ENCODE measurements at regions not wholly inside any gene's neighbourhood (a gene's known extent, or its start where the extent isn't known, plus 50 kb on each side); places are given as distances from the start of the nearest gene placed in this dataset.

DNA sequence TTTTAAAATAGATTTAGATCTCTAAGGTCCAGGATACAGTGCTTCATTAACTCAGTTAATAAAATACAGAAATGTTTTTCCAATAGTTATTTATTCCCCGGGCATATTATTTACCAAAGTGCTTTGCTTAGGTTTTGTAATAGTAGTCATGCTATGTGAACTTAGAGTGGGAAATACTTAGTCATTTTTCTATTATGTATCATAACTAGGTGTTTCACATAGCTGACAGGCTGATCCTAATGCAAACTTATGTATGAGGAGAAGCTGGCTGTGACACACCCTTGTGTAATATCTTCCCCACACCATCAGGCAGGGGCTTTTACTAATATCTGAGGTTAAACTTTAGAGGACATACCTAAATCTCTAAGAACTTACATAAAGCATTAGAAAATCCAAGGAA lies 277.7 kb upstream of the RIMS1 start:
- Histone ChIP-seq H3K9me3 (no peaks in the 10 kb centered on the region), H3K27me3 (no peaks in the 10 kb centered on the region), H3K4me3 (no peak overlapping the region), H3K27ac (no peak overlapping the region), H3K36me3 (no peaks in the 10 kb centered on the region), H3K4me1 (no peaks in the 10 kb centered on the region)
- TF ChIP-seq, protein P1, sequence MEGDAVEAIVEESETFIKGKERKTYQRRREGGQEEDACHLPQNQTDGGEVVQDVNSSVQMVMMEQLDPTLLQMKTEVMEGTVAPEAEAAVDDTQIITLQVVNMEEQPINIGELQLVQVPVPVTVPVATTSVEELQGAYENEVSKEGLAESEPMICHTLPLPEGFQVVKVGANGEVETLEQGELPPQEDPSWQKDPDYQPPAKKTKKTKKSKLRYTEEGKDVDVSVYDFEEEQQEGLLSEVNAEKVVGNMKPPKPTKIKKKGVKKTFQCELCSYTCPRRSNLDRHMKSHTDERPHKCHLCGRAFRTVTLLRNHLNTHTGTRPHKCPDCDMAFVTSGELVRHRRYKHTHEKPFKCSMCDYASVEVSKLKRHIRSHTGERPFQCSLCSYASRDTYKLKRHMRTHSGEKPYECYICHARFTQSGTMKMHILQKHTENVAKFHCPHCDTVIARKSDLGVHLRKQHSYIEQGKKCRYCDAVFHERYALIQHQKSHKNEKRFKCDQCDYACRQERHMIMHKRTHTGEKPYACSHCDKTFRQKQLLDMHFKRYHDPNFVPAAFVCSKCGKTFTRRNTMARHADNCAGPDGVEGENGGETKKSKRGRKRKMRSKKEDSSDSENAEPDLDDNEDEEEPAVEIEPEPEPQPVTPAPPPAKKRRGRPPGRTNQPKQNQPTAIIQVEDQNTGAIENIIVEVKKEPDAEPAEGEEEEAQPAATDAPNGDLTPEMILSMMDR (IDR thresholded peaks at IDR 0.05): no peak
- ATAC-seq (no peak), DNase-seq (no peak)
- intact Hi-C loops (cut with DNase I): no loop called here

DNA sequence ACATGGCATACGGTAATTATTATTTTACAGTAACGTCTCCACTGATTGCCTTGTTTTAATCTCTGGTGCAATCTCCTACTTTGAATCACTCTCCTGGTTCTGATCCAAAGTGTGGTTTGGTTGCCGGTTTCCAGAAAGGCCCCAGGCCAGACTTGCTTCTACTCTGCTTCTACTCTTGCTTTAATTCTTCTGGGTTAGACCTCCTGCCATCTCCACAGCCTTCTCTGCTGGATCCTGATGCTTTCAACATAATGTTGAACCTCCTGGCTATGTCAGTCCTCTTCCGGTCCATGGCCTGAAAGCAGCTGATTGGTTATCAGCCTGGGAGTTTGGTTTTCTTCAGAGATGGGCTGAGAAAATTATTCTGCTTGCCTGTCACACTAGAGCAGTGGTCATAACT lies 266.5 kb upstream of the RIMS1 start:
- Histone ChIP-seq H3K4me1 (no peaks in the 10 kb centered on the region), H3K9me3 (peaks cover 0 to 2% of the 10 kb centered on the region in 2 donors), H3K27me3 (no peaks in the 10 kb centered on the region), H3K36me3 (no peaks in the 10 kb centered on the region), H3K27ac (no peak overlapping the region), H3K4me3 (no peak overlapping the region)
- ATAC-seq (no peak), DNase-seq (no peak)
- TF ChIP-seq, protein P1 (IDR thresholded peaks at IDR 0.05): no peak
- intact Hi-C loops (cut with DNase I): no loop called here

DNA sequence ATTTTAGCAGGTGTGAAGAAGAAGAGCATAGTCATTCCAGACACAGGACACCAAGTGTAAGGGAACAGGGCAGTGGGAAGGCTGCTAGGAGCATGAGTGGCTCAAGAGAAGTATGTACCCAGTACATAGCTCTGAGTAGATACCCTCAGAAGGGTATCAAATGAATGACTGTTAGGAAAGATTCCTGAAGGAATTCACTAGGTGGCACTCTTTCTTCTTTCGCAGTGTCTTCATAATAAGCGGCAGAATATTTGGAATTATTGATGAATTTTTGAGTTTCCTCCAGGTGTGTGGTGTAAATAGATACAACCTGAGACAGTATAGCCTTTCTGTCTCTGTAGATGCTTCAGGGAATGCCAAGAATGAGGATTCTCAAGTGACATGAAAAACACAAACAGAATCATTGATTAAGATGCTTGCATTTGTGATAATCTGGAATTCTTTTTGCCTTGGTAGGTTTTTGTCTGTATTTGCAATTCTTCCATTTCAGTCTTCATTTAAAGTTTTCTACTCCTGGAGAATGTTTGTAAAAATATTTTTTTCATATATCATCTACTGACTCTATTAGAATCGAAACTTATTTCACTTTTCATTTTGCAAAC lies 264.3 kb upstream of the RIMS1 start:
- H3K27me3 ChIP-seq: no peaks in the 10 kb centered on the region
- H3K4me3 ChIP-seq: no peak overlapping the region
- intact Hi-C loops (cut with DNase I): no loop called here
- H3K9me3 ChIP-seq: peaks cover 0 to 10% of the 10 kb centered on the region in 2 donors
- ATAC-seq: peak; percentile 26
- DNase-seq: no peak
- H3K27ac ChIP-seq: no peak overlapping the region
- TF ChIP-seq, protein P1 (IDR thresholded peaks at IDR 0.05): peak; percentile 18 to 27
- H3K4me1 ChIP-seq: no peaks in the 10 kb centered on the region
- H3K36me3 ChIP-seq: no peaks in the 10 kb centered on the region

DNA sequence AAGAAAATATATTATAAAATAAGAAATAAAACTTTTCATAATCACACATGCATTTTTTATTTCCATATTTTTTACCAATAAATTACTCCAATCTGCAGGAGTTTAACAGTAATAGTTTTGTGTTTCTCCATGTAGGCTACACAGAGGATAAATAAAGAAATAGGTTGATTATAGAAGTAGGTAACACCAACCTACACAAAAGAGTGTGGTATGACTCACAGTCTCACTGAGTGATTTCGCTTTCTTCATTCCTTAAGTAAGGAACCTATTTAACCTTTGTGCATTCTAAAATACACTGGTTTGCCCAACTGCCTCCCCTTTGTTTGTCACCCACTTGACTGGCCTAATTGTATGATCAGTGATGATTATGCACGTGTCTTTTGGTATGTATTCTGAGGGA lies 244.2 kb upstream of the RIMS1 start:
- TF ChIP-seq, protein P1 (IDR thresholded peaks at IDR 0.05): no peak
- DNase-seq (no peak), ATAC-seq (no peak)
- intact Hi-C loops (cut with DNase I): no loop called here
- no peak overlapping the region for H3K27ac ChIP-seq
- no peak overlapping the region for H3K4me3 ChIP-seq
- no peaks in the 10 kb centered on the region for H3K36me3 ChIP-seq
- H3K4me1 ChIP-seq: no peaks in the 10 kb centered on the region
- H3K9me3 ChIP-seq: no peaks in the 10 kb centered on the region
- no peaks in the 10 kb centered on the region for H3K27me3 ChIP-seq

DNA sequence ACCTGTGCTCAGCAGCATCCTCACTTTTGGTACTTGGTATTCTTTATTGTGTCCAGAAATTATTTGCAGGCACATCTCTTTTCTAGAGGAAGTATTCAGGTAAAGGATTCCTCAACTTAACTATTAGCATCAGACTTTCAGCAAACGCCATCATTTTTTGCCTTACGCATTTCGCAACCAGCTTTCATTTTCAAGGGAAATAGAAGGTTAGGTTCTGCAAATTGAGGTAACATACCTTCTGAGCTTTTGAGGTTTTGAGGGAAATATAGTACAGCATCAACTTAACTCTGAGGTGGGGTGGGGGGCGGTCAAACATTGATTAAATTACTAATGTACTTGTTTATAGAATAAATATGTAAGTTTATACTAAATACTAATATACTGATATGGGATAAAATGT lies 243.6 kb upstream of the RIMS1 start:
- intact Hi-C loops (cut with DNase I): no loop called here
- DNase-seq: no peak
- H3K4me1 ChIP-seq: no peaks in the 10 kb centered on the region
- H3K27me3 ChIP-seq: no peaks in the 10 kb centered on the region
- H3K27ac ChIP-seq: no peak overlapping the region
- H3K9me3 ChIP-seq: no peaks in the 10 kb centered on the region
- ATAC-seq: no peak
- H3K4me3 ChIP-seq: no peak overlapping the region
- H3K36me3 ChIP-seq: no peaks in the 10 kb centered on the region
- TF ChIP-seq, protein P1 (IDR thresholded peaks at IDR 0.05): no peak

Data from left lung (tissue), 4 donors.